CD14-positive monocyte (primary cell): ENCODE measurements at regions not wholly inside any gene's neighbourhood (a gene's known extent, or its start where the extent isn't known, plus 50 kb on each side); places are given as distances from the start of the nearest gene placed in this dataset.

ENCODE experiments used
- DNase-seq, 3 donors: peaks; one replicate each; pipeline ENCODE4 v3.0.0-alpha.2; 2011 to 2022
- H2AFZ ChIP-seq: 2 replicates; pipeline ENCODE4 v1.6.0; 2012; ENCODE audit warnings: mild to moderate bottlenecking, low read depth, low read length, inconsistent platforms; ENCODE audit not compliant: insufficient read depth, poor library complexity, severe bottlenecking
- H3K27ac ChIP-seq, 2 donors: 1 replicate in 1 of 2; 2 replicates in 1 of 2; pipeline ENCODE4 v1.5.1; 2012 to 2013; ENCODE audit warnings: low read length in 2 of 2, control low read depth in 1 of 2, inconsistent platforms in 1 of 2, low read depth in 1 of 2, mild to moderate bottlenecking in 1 of 2
- H3K27me3 ChIP-seq, 2 donors: one replicate each; pipeline versions ENCODE4 v1.6.0 to v1.6.1; 2011 to 2013; ENCODE audit warnings: low read length in 2 of 2; ENCODE audit not compliant: control insufficient read depth in 2 of 2, insufficient read depth in 2 of 2
- H3K36me3 ChIP-seq, 2 donors: replicated peaks in 1 of 2; 1 replicate in 1 of 2; 2 replicates in 1 of 2; pipeline versions ENCODE4 v1.5.1 to v1.6.1; 2012 to 2013; ENCODE audit warnings: low read length in 2 of 2, control low read depth in 1 of 2, inconsistent platforms in 1 of 2, mild to moderate bottlenecking in 1 of 2; ENCODE audit not compliant: insufficient read depth in 2 of 2, control insufficient read depth in 1 of 2
- H3K4me1 ChIP-seq, 2 donors: 1 replicate in 1 of 2; 2 replicates in 1 of 2; pipeline versions ENCODE4 v1.5.1 to v1.6.1; 2012 to 2013; ENCODE audit warnings: low read length in 2 of 2, control low read depth in 1 of 2, inconsistent platforms in 1 of 2, mild to moderate bottlenecking in 1 of 2, moderate library complexity in 1 of 2; ENCODE audit not compliant: insufficient read depth in 2 of 2, control insufficient read depth in 1 of 2
- H3K4me2 ChIP-seq: replicated peaks from 2 replicates; pipeline ENCODE3; 2012; ENCODE audit warnings: low read length, moderate library complexity, mild to moderate bottlenecking; ENCODE audit not compliant: poor library complexity, severe bottlenecking; ENCODE audit errors: extremely low read depth
- H3K4me3 ChIP-seq, 3 experiments: fragments of 200-600 bp in 1 of 3; sonication (generic) in 1 of 3; replicated peaks in 1 of 3; 1 replicate in 2 of 3; 2 replicates in 1 of 3; pipeline ENCODE4 v1.5.1; 2011 to 2013; ENCODE audit warnings: low read length in 3 of 3, mild to moderate bottlenecking in 3 of 3, control low read depth in 2 of 3, low read depth in 2 of 3, inconsistent platforms in 1 of 3, moderate library complexity in 1 of 3
- H3K79me2 ChIP-seq: 2 replicates; pipeline ENCODE4 v1.6.0; 2012; ENCODE audit warnings: mild to moderate bottlenecking, control low read depth, inconsistent platforms, low read length, moderate library complexity; ENCODE audit not compliant: insufficient read depth
- H3K9ac ChIP-seq: 2 replicates; pipeline ENCODE4 v1.6.0; 2017; ENCODE audit warnings: low read length, mild to moderate bottlenecking; ENCODE audit not compliant: insufficient read depth, poor library complexity, severe bottlenecking
- H3K9me3 ChIP-seq, 2 donors: replicated peaks in 1 of 2; 1 replicate in 1 of 2; 2 replicates in 1 of 2; pipeline versions ENCODE4 v1.5.1 to v1.6.1; 2012 to 2013; ENCODE audit warnings: low read length in 2 of 2, control low read depth in 1 of 2; ENCODE audit not compliant: control insufficient read depth in 1 of 2, insufficient read depth in 1 of 2
- H4K20me1 ChIP-seq: 2 replicates; pipeline ENCODE4 v1.6.0; 2012; ENCODE audit warnings: mild to moderate bottlenecking, low read length, control low read depth, moderate library complexity; ENCODE audit not compliant: insufficient read depth
- H3K27ac Mint-ChIP-seq, 7 donors: one replicate each; pipeline ENCODE4 v1.8.0; 2020; ENCODE audit warnings: mild to moderate bottlenecking in 7 of 7, mixed read lengths in 7 of 7, moderate library complexity in 6 of 7, inconsistent platforms in 2 of 7
- H3K27me3 Mint-ChIP-seq, 3 donors: one replicate each; pipeline ENCODE4 v1.8.0; 2021 to 2022; ENCODE audit warnings: low read depth in 3 of 3, mild to moderate bottlenecking in 3 of 3, mixed read lengths in 3 of 3, moderate library complexity in 3 of 3, inconsistent platforms in 1 of 3
- H3K36me3 Mint-ChIP-seq, 2 donors: one replicate each; pipeline ENCODE4 v1.8.0; 2020; ENCODE audit warnings: mixed read lengths in 2 of 2, inconsistent platforms in 1 of 2, mild to moderate bottlenecking in 1 of 2
- H3K4me1 Mint-ChIP-seq: one replicate; pipeline ENCODE4 v1.8.0; 2020; ENCODE audit warnings: mild to moderate bottlenecking, mixed read lengths
- H3K4me3 Mint-ChIP-seq, 2 donors: one replicate each; pipeline ENCODE4 v1.8.0; 2020; ENCODE audit warnings: mild to moderate bottlenecking in 2 of 2, mixed read lengths in 2 of 2, moderate library complexity in 1 of 2
- H3K9me3 Mint-ChIP-seq, 7 donors: one replicate each; pipeline ENCODE4 v1.8.0; 2020 to 2022; ENCODE audit warnings: mixed read lengths in 7 of 7, mild to moderate bottlenecking in 6 of 7, moderate library complexity in 6 of 7, inconsistent platforms in 2 of 7
- CTCF ChIP-seq: fragments of 200-600 bp; IDR thresholded peaks from one replicate; pipeline ENCODE4 v1.8.0; 2022; ENCODE audit warnings: antibody characterized with exemption, mild to moderate bottlenecking
- WGBS: methylation state at CpG from one replicate; pipeline ENCODE4 v1.1.5; 2013; ENCODE audit warnings: missing lambda C conversion rate; ENCODE audit not compliant: insufficient coverage; 5-methylcytosine and 5-hydroxymethylcytosine counted together
- intact Hi-C, 2 donors: fragments of 100-400 bp; cut with micrococcal nuclease; formaldehyde crosslinking; loops; one replicate each; pipeline versions ENCODE4 v1.15.0 to v1.15.1; 2023

GRCh38 chr16:55179852-55180585, 144.0 kb upstream of the IRX6 start:
- Histone ChIP-seq H3K4me2 (no peak overlapping the region), H3K27me3 (no peaks in the 10 kb centered on the region), H3K27ac (no peak overlapping the region), H2AFZ (no peak overlapping the region), H3K4me3 (no peak overlapping the region), H3K79me2 (no peaks in the 10 kb centered on the region), H3K36me3 (no peaks in the 10 kb centered on the region), H4K20me1 (no peaks in the 10 kb centered on the region), H3K9ac (no peak overlapping the region), H3K9me3 (no peaks in the 10 kb centered on the region), H3K4me1 (no peaks in the 10 kb centered on the region)
- Mint-ChIP-seq H3K27ac (no peak overlapping the region), H3K4me3 (no peak overlapping the region), H3K27me3 (peaks cover 5 to 9% (median 6%) of the 10 kb centered on the region in 3 donors), H3K9me3 (peaks cover 0 to 14% (median 3%) of the 10 kb centered on the region in 7 donors), H3K4me1 (no peaks in the 10 kb centered on the region), H3K36me3 (no peaks in the 10 kb centered on the region)
- DNase-seq = no peak
- intact Hi-C loops = no loop called here
- WGBS = 85% methylated on average over 11 of the region's 15 CpGs
- no peak for TF ChIP-seq CTCF

GRCh38 chr16:55184052-55184451, 140.0 kb upstream of the IRX6 start:
- H4K20me1 ChIP-seq = no peaks in the 10 kb centered on the region
- H3K36me3 Mint-ChIP-seq = no peaks in the 10 kb centered on the region
- peaks cover 0 to 9% (median 1%) of the 10 kb centered on the region in 7 donors for H3K9me3 Mint-ChIP-seq
- intact Hi-C loops = no loop called here
- TF ChIP-seq CTCF = no peak
- H3K27ac Mint-ChIP-seq = peak overlapping the region in 1 of 7 donors; percentile 4
- H3K4me3 Mint-ChIP-seq = no peak overlapping the region
- H3K4me2 ChIP-seq = no peak overlapping the region
- peaks cover 6 to 9% (median 8%) of the 10 kb centered on the region in 3 donors for H3K27me3 Mint-ChIP-seq
- no peaks in the 10 kb centered on the region for H3K4me1 ChIP-seq
- H3K9me3 ChIP-seq = no peaks in the 10 kb centered on the region
- H3K27ac ChIP-seq = no peak overlapping the region
- H3K27me3 ChIP-seq = peaks cover 0 to 1% of the 10 kb centered on the region in 2 donors
- no peak overlapping the region for H2AFZ ChIP-seq
- no peak for DNase-seq
- no peak overlapping the region for H3K9ac ChIP-seq
- no peaks in the 10 kb centered on the region for H3K79me2 ChIP-seq
- no peak overlapping the region for H3K4me3 ChIP-seq
- no peaks in the 10 kb centered on the region for H3K36me3 ChIP-seq
- H3K4me1 Mint-ChIP-seq = no peaks in the 10 kb centered on the region
